ENCODE measurements at regions not wholly inside any gene's neighbourhood (a gene's known extent, or its start where the extent isn't known, plus 50 kb on each side); places are given as distances from the start of the nearest gene placed in this dataset.

- Mint-ChIP-seq H3K9me3 (ENCODE audit: unreplicated experiment) (no peaks in the 10 kb centered on the region), H3K4me1 (ENCODE audit: unreplicated experiment) (no peaks in the 10 kb centered on the region), H3K4me3 (ENCODE audit: unreplicated experiment) (no peak overlapping the region), H3K27me3 (ENCODE audit: unreplicated experiment) (no peaks in the 10 kb centered on the region), H3K27ac (ENCODE audit: unreplicated experiment) (no peak overlapping the region), H3K36me3 (ENCODE audit: low read depth, unreplicated experiment) (no peaks in the 10 kb centered on the region)
- DNase-seq (ENCODE audit: low spot score) = no peak
- TF ChIP-seq, protein P1, sequence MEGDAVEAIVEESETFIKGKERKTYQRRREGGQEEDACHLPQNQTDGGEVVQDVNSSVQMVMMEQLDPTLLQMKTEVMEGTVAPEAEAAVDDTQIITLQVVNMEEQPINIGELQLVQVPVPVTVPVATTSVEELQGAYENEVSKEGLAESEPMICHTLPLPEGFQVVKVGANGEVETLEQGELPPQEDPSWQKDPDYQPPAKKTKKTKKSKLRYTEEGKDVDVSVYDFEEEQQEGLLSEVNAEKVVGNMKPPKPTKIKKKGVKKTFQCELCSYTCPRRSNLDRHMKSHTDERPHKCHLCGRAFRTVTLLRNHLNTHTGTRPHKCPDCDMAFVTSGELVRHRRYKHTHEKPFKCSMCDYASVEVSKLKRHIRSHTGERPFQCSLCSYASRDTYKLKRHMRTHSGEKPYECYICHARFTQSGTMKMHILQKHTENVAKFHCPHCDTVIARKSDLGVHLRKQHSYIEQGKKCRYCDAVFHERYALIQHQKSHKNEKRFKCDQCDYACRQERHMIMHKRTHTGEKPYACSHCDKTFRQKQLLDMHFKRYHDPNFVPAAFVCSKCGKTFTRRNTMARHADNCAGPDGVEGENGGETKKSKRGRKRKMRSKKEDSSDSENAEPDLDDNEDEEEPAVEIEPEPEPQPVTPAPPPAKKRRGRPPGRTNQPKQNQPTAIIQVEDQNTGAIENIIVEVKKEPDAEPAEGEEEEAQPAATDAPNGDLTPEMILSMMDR (IDR thresholded peaks at IDR 0.05; ENCODE audit: unreplicated experiment) = no peak
Measured at GRCh38 chr7:120108376-120108775, 164.6 kb upstream of the KCND2 start.

DNA sequence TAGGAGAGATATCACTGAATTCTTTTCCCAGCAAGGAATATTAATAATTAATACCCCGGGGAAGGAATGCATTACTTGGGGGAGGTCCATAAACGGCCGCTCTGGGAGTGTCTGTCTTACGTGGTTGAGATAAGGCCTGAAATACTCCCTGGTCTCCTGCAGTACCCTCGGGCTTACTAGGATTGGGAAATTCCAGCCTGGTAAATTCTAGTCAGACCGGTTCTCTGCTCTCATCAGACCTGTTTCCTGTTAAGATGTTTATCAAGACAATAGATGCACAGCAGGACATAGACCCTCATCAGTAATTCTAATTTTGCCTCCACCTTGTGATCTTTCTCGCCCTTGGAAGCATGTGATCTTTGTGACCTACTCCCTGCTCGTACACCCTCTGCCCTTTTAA, 162.8 kb upstream of the KCND2 start:
- DNase-seq (ENCODE audit: low spot score) = no peak
- H3K4me1 Mint-ChIP-seq (ENCODE audit: unreplicated experiment) = no peaks in the 10 kb centered on the region
- H3K27me3 Mint-ChIP-seq (ENCODE audit: unreplicated experiment) = no peaks in the 10 kb centered on the region
- H3K4me3 Mint-ChIP-seq (ENCODE audit: unreplicated experiment) = no peak overlapping the region
- TF ChIP-seq, protein P1 (IDR thresholded peaks at IDR 0.05; ENCODE audit: unreplicated experiment) = no peak
- no peaks in the 10 kb centered on the region for H3K9me3 Mint-ChIP-seq (ENCODE audit: unreplicated experiment)
- H3K27ac Mint-ChIP-seq (ENCODE audit: unreplicated experiment) = no peak overlapping the region
- no peaks in the 10 kb centered on the region for H3K36me3 Mint-ChIP-seq (ENCODE audit: low read depth, unreplicated experiment)

DNA sequence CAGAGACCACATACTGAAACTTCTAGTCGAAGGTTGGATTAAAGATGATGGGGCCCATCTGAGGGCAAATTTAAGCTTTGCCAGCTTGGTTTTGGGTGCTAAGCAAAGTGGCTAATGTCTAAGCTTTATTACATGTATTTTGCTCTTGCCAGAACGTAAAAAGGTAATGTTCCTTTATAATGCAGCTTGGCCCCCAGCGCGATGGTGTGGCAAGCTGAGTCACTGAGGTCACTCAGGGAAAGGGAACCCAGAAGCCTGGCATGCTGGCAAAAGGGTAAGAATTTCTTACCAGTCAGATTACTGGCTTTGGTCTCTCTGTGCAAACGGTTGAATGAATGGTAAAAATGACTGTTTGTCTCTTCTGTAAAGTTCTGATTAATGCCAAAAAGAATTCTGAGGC, 158.3 kb upstream of the KCND2 start:
- no peak overlapping the region for H3K4me3 Mint-ChIP-seq (ENCODE audit: unreplicated experiment)
- H3K9me3 Mint-ChIP-seq (ENCODE audit: unreplicated experiment) = no peaks in the 10 kb centered on the region
- TF ChIP-seq, protein P1 (IDR thresholded peaks at IDR 0.05; ENCODE audit: unreplicated experiment) = no peak
- no peak for DNase-seq (ENCODE audit: low spot score)
- no peak overlapping the region for H3K27ac Mint-ChIP-seq (ENCODE audit: unreplicated experiment)
- H3K4me1 Mint-ChIP-seq (ENCODE audit: unreplicated experiment) = no peaks in the 10 kb centered on the region
- H3K36me3 Mint-ChIP-seq (ENCODE audit: low read depth, unreplicated experiment) = no peaks in the 10 kb centered on the region
- H3K27me3 Mint-ChIP-seq (ENCODE audit: unreplicated experiment) = no peaks in the 10 kb centered on the region

DNA sequence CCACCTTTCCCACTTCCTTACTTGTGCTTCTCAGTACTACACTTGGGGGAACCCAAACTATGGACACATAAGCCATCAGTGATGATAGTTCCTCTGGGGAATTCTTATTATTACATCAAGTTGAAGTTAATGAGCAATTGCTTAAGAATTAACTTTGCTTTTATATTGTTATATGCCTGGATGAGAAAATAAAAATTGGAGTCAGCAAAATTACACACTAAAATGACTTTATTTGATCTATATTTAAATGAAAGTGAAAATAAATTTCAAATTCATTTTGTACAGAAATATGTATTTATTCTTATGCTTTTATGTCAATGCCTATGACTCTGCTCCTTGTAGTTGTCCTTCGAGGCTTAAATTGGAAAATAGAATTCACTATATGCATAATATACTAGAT, 149.4 kb upstream of the KCND2 start:
- Mint-ChIP-seq H3K27ac (ENCODE audit: unreplicated experiment) (no peak overlapping the region), H3K36me3 (ENCODE audit: low read depth, unreplicated experiment) (no peaks in the 10 kb centered on the region), H3K27me3 (ENCODE audit: unreplicated experiment) (no peaks in the 10 kb centered on the region), H3K4me3 (ENCODE audit: unreplicated experiment) (no peak overlapping the region), H3K4me1 (ENCODE audit: unreplicated experiment) (no peaks in the 10 kb centered on the region), H3K9me3 (ENCODE audit: unreplicated experiment) (no peaks in the 10 kb centered on the region)
- TF ChIP-seq, protein P1 (IDR thresholded peaks at IDR 0.05; ENCODE audit: unreplicated experiment) = no peak
- DNase-seq (ENCODE audit: low spot score) = no peak

DNA sequence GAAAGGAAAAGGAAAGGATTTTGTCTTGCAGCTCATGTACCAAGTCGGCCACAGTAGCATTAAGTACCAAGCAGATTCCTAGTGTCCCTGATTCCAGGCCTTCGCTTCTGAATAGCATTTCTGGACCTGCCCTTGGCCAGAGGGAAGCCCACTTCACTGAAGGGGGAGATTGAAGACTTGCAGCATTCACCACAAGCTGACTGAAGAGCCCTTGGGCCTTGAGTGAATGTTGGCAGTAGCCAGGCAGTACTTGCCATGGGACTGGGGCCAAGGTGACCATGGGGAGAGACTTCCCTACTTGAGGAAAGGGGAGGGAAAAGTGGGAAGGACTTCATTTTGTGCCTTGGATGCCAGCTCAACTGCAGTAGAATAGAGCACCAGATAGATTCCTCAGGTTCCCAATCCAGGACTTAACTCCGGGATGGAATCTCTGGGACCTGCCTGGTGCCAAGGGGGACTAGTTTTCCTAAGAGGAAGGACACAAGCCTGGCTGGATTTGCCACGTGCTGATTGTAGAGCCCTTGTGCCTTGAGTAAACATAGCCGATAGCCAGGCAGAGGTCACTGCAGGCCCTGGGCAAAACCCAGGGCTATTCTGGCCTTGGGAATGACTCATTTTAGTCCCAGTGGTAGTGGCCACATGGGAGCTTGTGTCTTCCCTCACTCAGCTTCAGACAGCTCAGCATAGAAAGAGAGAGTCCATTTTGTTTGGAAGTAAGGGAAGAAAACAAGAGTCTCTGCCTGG, 141.7 kb upstream of the KCND2 start:
- H3K4me1 Mint-ChIP-seq (ENCODE audit: unreplicated experiment) = no peaks in the 10 kb centered on the region

More for the DNA sequence above, 141.7 kb upstream of the KCND2 start:
- no peak overlapping the region for H3K4me3 Mint-ChIP-seq (ENCODE audit: unreplicated experiment)
- no peaks in the 10 kb centered on the region for H3K27me3 Mint-ChIP-seq (ENCODE audit: unreplicated experiment)
- H3K9me3 Mint-ChIP-seq (ENCODE audit: unreplicated experiment) = no peaks in the 10 kb centered on the region
- H3K36me3 Mint-ChIP-seq (ENCODE audit: low read depth, unreplicated experiment) = no peaks in the 10 kb centered on the region
- TF ChIP-seq, protein P1 (IDR thresholded peaks at IDR 0.05; ENCODE audit: unreplicated experiment) = no peak
- H3K27ac Mint-ChIP-seq (ENCODE audit: unreplicated experiment) = no peak overlapping the region
- no peak for DNase-seq (ENCODE audit: low spot score)
